Parathyroid adenoma (tissue), 2 donors: ENCODE measurements at regions not wholly inside any gene's neighbourhood (a gene's known extent, or its start where the extent isn't known, plus 50 kb on each side); places are given as distances from the start of the nearest gene placed in this dataset.
"Not testable (repeated sequence)": the region's sequence is repeated elsewhere in the genome, so short reads cannot be mapped to it uniquely, and the experiment has no call there.

ENCODE experiments used
- H2AFZ ChIP-seq: fragments of 300-600 bp; sonication (generic); one replicate; pipeline ENCODE4 v1.7.0; 2017; ENCODE audit warnings: antibody characterized with exemption, mild to moderate bottlenecking
- H3K27ac ChIP-seq: fragments of 300-600 bp; sonication (generic); one replicate; pipeline ENCODE4 v1.7.0; 2017
- H3K27me3 ChIP-seq: fragments of 300-600 bp; sonication (generic); one replicate; pipeline ENCODE4 v1.7.0; 2017; ENCODE audit warnings: low read length; ENCODE audit not compliant: control insufficient read depth, insufficient read depth
- H3K36me3 ChIP-seq: fragments of 300-600 bp; sonication (generic); one replicate; pipeline ENCODE4 v1.7.0; 2017; ENCODE audit warnings: low read length; ENCODE audit not compliant: control insufficient read depth, insufficient read depth
- H3K4me1 ChIP-seq: fragments of 300-600 bp; sonication (generic); one replicate; pipeline ENCODE4 v1.7.0; 2017; ENCODE audit warnings: control low read depth
- H3K4me2 ChIP-seq: fragments of 300-600 bp; sonication (generic); one replicate; pipeline ENCODE4 v1.7.0; 2017; ENCODE audit warnings: low read length
- H3K4me3 ChIP-seq: fragments of 300-600 bp; sonication (generic); one replicate; pipeline ENCODE4 v1.7.0; 2017; ENCODE audit warnings: low read depth, low read length
- H3K79me2 ChIP-seq: fragments of 300-600 bp; sonication (generic); one replicate; pipeline ENCODE4 v1.7.0; 2017; ENCODE audit warnings: control low read depth
- H3K9ac ChIP-seq: fragments of 300-600 bp; sonication (generic); one replicate; pipeline ENCODE4 v1.7.0; 2017; ENCODE audit warnings: mild to moderate bottlenecking
- H3K9me3 ChIP-seq: fragments of 300-600 bp; sonication (generic); one replicate; pipeline ENCODE4 v1.7.0; 2017; ENCODE audit warnings: low read length; ENCODE audit not compliant: control insufficient read depth
- CTCF ChIP-seq: fragments of 300-600 bp; sonication (generic); IDR thresholded peaks from one replicate; pipeline ENCODE4 v1.7.0; 2017; ENCODE audit warnings: antibody characterized with exemption, mild to moderate bottlenecking
- donor health status: primary hyperparathyroidism.

GRCh38 chr14:106547735-106548434 is 1021.5 kb downstream of the TMEM121 start:
- H3K4me3 ChIP-seq = no peak overlapping the region
- H3K4me2 ChIP-seq = no peak overlapping the region
- H3K36me3 ChIP-seq = no peaks in the 10 kb centered on the region
- H3K79me2 ChIP-seq = no peaks in the 10 kb centered on the region
- no peak overlapping the region for H3K9ac ChIP-seq
- no peaks in the 10 kb centered on the region for H3K27me3 ChIP-seq
- no peak overlapping the region for H3K27ac ChIP-seq
- no peak overlapping the region for H2AFZ ChIP-seq
- no peaks in the 10 kb centered on the region for H3K9me3 ChIP-seq
- no peaks in the 10 kb centered on the region for H3K4me1 ChIP-seq
- TF ChIP-seq CTCF = no peak

GRCh38 chr14:106549064-106549463 is 1022.7 kb downstream of the TMEM121 start:
- H3K36me3 ChIP-seq = no peaks in the 10 kb centered on the region
- H3K9ac ChIP-seq = no peak overlapping the region
- no peak overlapping the region for H3K4me2 ChIP-seq
- H3K27me3 ChIP-seq = no peaks in the 10 kb centered on the region
- H3K27ac ChIP-seq = no peak overlapping the region
- H3K9me3 ChIP-seq = no peaks in the 10 kb centered on the region
- H3K4me3 ChIP-seq = no peak overlapping the region
- TF ChIP-seq CTCF = no peak
- no peaks in the 10 kb centered on the region for H3K4me1 ChIP-seq
- H3K79me2 ChIP-seq = no peaks in the 10 kb centered on the region
- H2AFZ ChIP-seq = no peak overlapping the region

- Histone ChIP-seq H3K36me3 (no peaks in the 10 kb centered on the region), H3K27ac (no peak overlapping the region), H3K9ac (no peak overlapping the region), H2AFZ (no peak overlapping the region), H3K4me2 (no peak overlapping the region), H3K27me3 (no peaks in the 10 kb centered on the region), H3K79me2 (no peaks in the 10 kb centered on the region), H3K4me3 (no peak overlapping the region), H3K4me1 (no peaks in the 10 kb centered on the region), H3K9me3 (peaks cover 3% of the 10 kb centered on the region)
- no peak for TF ChIP-seq CTCF
Observed at GRCh38 chr14:106551265-106551664, 1024.9 kb downstream of the TMEM121 start.

- not testable (repeated sequence) for H3K27ac ChIP-seq, H3K4me2 ChIP-seq, H3K9ac ChIP-seq, H2AFZ ChIP-seq, H3K27me3 ChIP-seq, H3K36me3 ChIP-seq, H3K4me1 ChIP-seq, H3K4me3 ChIP-seq, H3K79me2 ChIP-seq, H3K9me3 ChIP-seq
Observed at GRCh38 chr14:106556211-106556610, 1029.8 kb downstream of the TMEM121 start.

GRCh38 chr14:106556665-106557289 is 1030.4 kb downstream of the TMEM121 start:
- Histone ChIP-seq H3K4me2 (no peak overlapping the region), H3K79me2 (no peaks in the 10 kb centered on the region), H3K27ac (no peak overlapping the region), H2AFZ (no peak overlapping the region), H3K4me3 (no peak overlapping the region), H3K36me3 (no peaks in the 10 kb centered on the region), H3K27me3 (peaks cover 4% of the 10 kb centered on the region), H3K9me3 (peaks cover 3% of the 10 kb centered on the region), H3K4me1 (no peaks in the 10 kb centered on the region), H3K9ac (no peak overlapping the region)
- TF ChIP-seq CTCF = no peak
